HL-60 (cell line): ENCODE measurements at regions not wholly inside any gene's neighbourhood (a gene's known extent, or its start where the extent isn't known, plus 50 kb on each side); places are given as distances from the start of the nearest gene placed in this dataset.

Source experiments
- CTCF ChIP-seq: IDR thresholded peaks from one replicate; pipeline ENCODE4 v1.5.1; 2011; ENCODE audit warnings: low read length, control low read depth, inconsistent platforms; ENCODE audit not compliant: insufficient read depth
- POLR2AphosphoS5 ChIP-seq: IDR thresholded peaks from 2 replicates; pipeline ENCODE4 v1.6.1; 2012; ENCODE audit warnings: low read depth

GRCh38 chr6:125477156-125477555 is 175.4 kb upstream of the HDDC2 start:
- TF ChIP-seq CTCF: no peak
- TF ChIP-seq POLR2AphosphoS5: no peak
